GM12878 (cell line): ENCODE measurements at regions not wholly inside any gene's neighbourhood (a gene's known extent, or its start where the extent isn't known, plus 50 kb on each side); places are given as distances from the start of the nearest gene placed in this dataset.

Experiments used
- ATAC-seq: fragments of 200-7000 bp; cut with Tn5 transposase; 3 replicates; pipeline ENCODE4 v1.9.1; 2020; ENCODE audit warnings: mild to moderate bottlenecking, moderate library complexity
- BruUV-seq: library from RNA; stranded (reverse); fragments of 400-500 nt; replicated peaks from 2 replicates; lab custom pipeline; 2021; lab: Mats Ljungman, UMichigan
- CTCF ChIA-PET: fragments of 300-600 bp; sonication (Branson Sonifier 250); formaldehyde crosslinking; extraction: SDS; loops from one replicate; lab custom pipeline; 2021; ENCODE audit warnings: inconsistent platforms; lab: Yijun Ruan, JAX
- POLR2A ChIA-PET: fragments of 350-600 bp; formaldehyde crosslinking; extraction: SDS; loops from one replicate; lab custom pipeline; 2021; ENCODE audit warnings: inconsistent platforms; lab: Charles Lee
- RAD21 ChIA-PET: fragments of 300-600 bp; sonication (Branson Sonifier 250); formaldehyde crosslinking; loops from one replicate; lab custom pipeline; 2023; ENCODE audit warnings: antibody characterized with exemption; ENCODE audit not compliant: unreplicated experiment; lab: Charles Lee
- SMC1A ChIA-PET: fragments of 300-600 bp; sonication (Branson Sonifier 250); formaldehyde crosslinking; loops from one replicate; lab custom pipeline; 2023; ENCODE audit not compliant: unreplicated experiment, uncharacterized antibody; lab: Charles Lee
- DNase-seq: peaks from one replicate; pipeline ENCODE4 v3.0.0-alpha.2; 2011; ENCODE audit warnings: low read depth, low spot score
- FAIRE-seq: peaks from 3 replicates; lab custom pipeline; 2011; peaks lifted over from hg19 to GRCh38; lab: Jason Lieb, UNC
- H2AFZ ChIP-seq: 2 replicates; pipeline ENCODE4 v1.6.0; 2011; ENCODE audit warnings: low read depth, low read length, control low read depth; ENCODE audit not compliant: control insufficient read depth
- H3K27ac ChIP-seq: 2 replicates; pipeline ENCODE4 v1.5.1; 2011; ENCODE audit warnings: control low read depth; ENCODE audit not compliant: control insufficient read depth, insufficient read depth
- H3K27me3 ChIP-seq, 2 experiments: replicated peaks in 1 of 2; 2 replicates each; pipeline versions ENCODE4 v1.6.0 to v1.6.1; 2011; ENCODE audit warnings: low read length in 1 of 2; ENCODE audit not compliant: control insufficient read depth in 2 of 2, insufficient read depth in 2 of 2
- H3K36me3 ChIP-seq, 2 experiments: 2 replicates each; pipeline ENCODE4 v1.5.1; 2011; ENCODE audit warnings: low read length in 1 of 2; ENCODE audit not compliant: control insufficient read depth in 2 of 2, insufficient read depth in 2 of 2
- H3K4me1 ChIP-seq: 2 replicates; pipeline ENCODE4 v1.6.1; 2011; ENCODE audit warnings: mild to moderate bottlenecking, low read length, moderate library complexity, mixed read lengths; ENCODE audit not compliant: control insufficient read depth, insufficient read depth
- H3K4me2 ChIP-seq: 2 replicates; pipeline ENCODE4 v1.6.0; 2011; ENCODE audit warnings: control low read depth; ENCODE audit not compliant: control insufficient read depth, insufficient read depth
- H3K4me3 ChIP-seq: fragments of 200-600 bp; sonication (generic); 2 replicates; pipeline ENCODE4 v1.5.1; 2016
- H3K79me2 ChIP-seq: 2 replicates; pipeline ENCODE4 v1.6.0; 2011; ENCODE audit warnings: low read length; ENCODE audit not compliant: control insufficient read depth, insufficient read depth
- H3K9ac ChIP-seq: 2 replicates; pipeline ENCODE4 v1.8.0; 2011; ENCODE audit warnings: low read length, control low read depth, mixed read lengths; ENCODE audit not compliant: control insufficient read depth, insufficient read depth
- H3K9me3 ChIP-seq: replicated peaks from 3 replicates; pipeline ENCODE4 v1.5.1; 2011; ENCODE audit warnings: mild to moderate bottlenecking, low read length; ENCODE audit not compliant: control insufficient read depth, insufficient read depth
- H4K20me1 ChIP-seq: 2 replicates; pipeline ENCODE4 v1.6.0; 2011; ENCODE audit not compliant: control insufficient read depth, insufficient read depth
- CREB1 ChIP-seq: IDR thresholded peaks from 2 replicates; pipeline ENCODE4 v1.6.1; 2012; ENCODE audit warnings: low read depth, mild to moderate bottlenecking, inconsistent platforms
- EED ChIP-seq: sonication (generic); IDR thresholded peaks from 2 replicates; pipeline ENCODE4 v1.6.1; 2016; ENCODE audit warnings: antibody characterized with exemption, low read depth
- EP300 ChIP-seq, 2 experiments: fragments of 150-350 bp in 1 of 2; IDR thresholded peaks; 2 replicates each; pipeline ENCODE4 v1.6.1; 2011 to 2012; ENCODE audit warnings: low read depth in 2 of 2, low read length in 2 of 2, borderline replicate concordance in 1 of 2, improper control_type of control experiment in 1 of 2, inconsistent platforms in 1 of 2; ENCODE audit not compliant: control insufficient read depth in 1 of 2
- ESRRA ChIP-seq: IDR thresholded peaks from 2 replicates; pipeline ENCODE4 v1.6.1; 2012; ENCODE audit warnings: mild to moderate bottlenecking, low read length, improper control_type of control experiment
- ETV6 ChIP-seq, 2 experiments: fragments of 450-650 bp in 1 of 2; IDR thresholded peaks in 1 of 2; conservative IDR thresholded peaks in 1 of 2; 2 replicates each; pipeline ENCODE4 v1.6.1; 2014; ENCODE audit warnings: antibody characterized with exemption in 1 of 2, borderline replicate concordance in 1 of 2, low read depth in 1 of 2, mild to moderate bottlenecking in 1 of 2, moderate library complexity in 1 of 2
- MYB ChIP-seq: fragments of 150-350 bp; IDR thresholded peaks from 2 replicates; pipeline ENCODE4 v1.6.1; 2014; ENCODE audit warnings: mild to moderate bottlenecking, low read depth, low read length, borderline replicate concordance
- NFYA ChIP-seq: IDR thresholded peaks from 2 replicates; pipeline ENCODE4 v1.6.1; 2011; ENCODE audit warnings: low read depth, mild to moderate bottlenecking, low read length, improper control_type of control experiment, borderline replicate concordance
- NR2C2 ChIP-seq: IDR thresholded peaks from 2 replicates; pipeline ENCODE4 v1.6.1; 2011; ENCODE audit warnings: borderline replicate concordance, low read depth; ENCODE audit not compliant: control insufficient read depth, insufficient read length
- POU2F2 ChIP-seq: IDR thresholded peaks from 3 replicates; pipeline ENCODE4 v1.6.1; 2011; ENCODE audit warnings: low read depth, mild to moderate bottlenecking, low read length, borderline replicate concordance
- RCOR1 ChIP-seq: conservative IDR thresholded peaks from 2 replicates; pipeline ENCODE4 v1.6.1; 2012; ENCODE audit warnings: low read depth, low read length, improper control_type of control experiment
- SIN3A ChIP-seq: IDR thresholded peaks from 2 replicates; pipeline ENCODE4 v1.6.1; 2012; ENCODE audit warnings: low read depth, low read length, improper control_type of control experiment
- SREBF1 ChIP-seq: IDR thresholded peaks from 2 replicates; pipeline ENCODE4 v1.6.1; 2012; ENCODE audit warnings: mild to moderate bottlenecking, low read length
- SUZ12 ChIP-seq: fragments of 200-600 bp; sonication (generic); IDR thresholded peaks from one replicate; pipeline ENCODE4 v1.6.1; 2018; ENCODE audit warnings: antibody characterized with exemption, mild to moderate bottlenecking; ENCODE audit not compliant: unreplicated experiment
- TBL1XR1 ChIP-seq: IDR thresholded peaks from 2 replicates; pipeline ENCODE4 v1.6.1; 2012; ENCODE audit warnings: low read depth, low read length, improper control_type of control experiment
- ZNF274 ChIP-seq: IDR thresholded peaks from one replicate; pipeline ENCODE4 v1.8.0; 2011; ENCODE audit not compliant: insufficient read length, insufficient read depth
- WGBS: methylation state at CpG from one replicate; pipeline ENCODE4 v1.1.6; 2016; ENCODE audit warnings: low lambda C conversion rate; ENCODE audit not compliant: insufficient replicate concordance, insufficient coverage; ENCODE audit errors: missing lambda C conversion rate; 5-methylcytosine and 5-hydroxymethylcytosine counted together
- in situ Hi-C: fragments of 300-500 bp; cut with MboI; formaldehyde crosslinking; loops from 9 replicates; pipeline ENCODE4 v1.14.3; 2018; ENCODE audit warnings: mixed read lengths
- intact Hi-C: fragments of 100-400 bp; cut with micrococcal nuclease; formaldehyde crosslinking; loops from one replicate; pipeline ENCODE4 v1.14.2; 2022; ENCODE audit not compliant: unreplicated experiment
- TF ChIP-seq, protein P1 (sequence below): fragments of 450-650 bp; IDR thresholded peaks from 2 replicates; pipeline ENCODE4 v1.6.1; 2017; ENCODE audit warnings: mild to moderate bottlenecking
- TF ChIP-seq, protein P2 (sequence below): fragments of 450-650 bp; IDR thresholded peaks from 2 replicates; pipeline ENCODE4 v1.6.1; 2016; ENCODE audit warnings: mild to moderate bottlenecking, moderate library complexity, borderline replicate concordance
- TF ChIP-seq, protein P3 (sequence below), 3 experiments: IDR thresholded peaks in 2 of 3; conservative IDR thresholded peaks in 1 of 3; 2 replicates each; pipeline ENCODE4 v1.5.1; 2011; ENCODE audit warnings: low read depth in 3 of 3, low read length in 3 of 3, mild to moderate bottlenecking in 3 of 3, control low read depth in 2 of 3, moderate library complexity in 2 of 3, inconsistent platforms in 1 of 3, mixed read lengths in 1 of 3; ENCODE audit not compliant: control insufficient read depth in 2 of 3, insufficient read depth in 1 of 3; ENCODE audit errors: extremely low read depth in 1 of 3

DNA sequence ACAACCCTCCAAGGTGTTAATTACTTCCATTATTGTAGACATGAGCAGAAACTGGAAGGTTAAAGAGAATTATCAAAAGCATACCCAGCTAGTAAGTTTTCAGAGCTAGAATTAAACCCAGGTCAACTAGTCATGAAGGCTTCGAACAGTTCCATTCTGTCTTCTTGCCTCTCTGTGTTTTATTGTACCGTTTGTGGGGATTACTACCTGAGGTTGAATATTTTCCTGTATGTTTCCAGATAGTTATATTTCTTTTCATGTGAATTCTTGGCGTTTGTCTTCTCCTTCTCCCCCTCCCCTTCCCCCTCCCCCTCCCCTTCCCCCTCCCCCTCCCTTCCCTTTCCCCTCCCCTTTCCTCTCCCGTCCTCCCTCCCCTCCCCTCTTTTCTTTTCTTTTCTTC is 218.0 kb upstream of the GALNT17 start:
- Histone ChIP-seq H3K4me3 (no peak overlapping the region), H4K20me1 (no peaks in the 10 kb centered on the region), H3K9me3 (no peaks in the 10 kb centered on the region), H2AFZ (no peak overlapping the region), H3K36me3 (no peaks in the 10 kb centered on the region), H3K4me1 (no peaks in the 10 kb centered on the region), H3K27me3 (no peaks in the 10 kb centered on the region), H3K4me2 (no peak overlapping the region), H3K9ac (no peak overlapping the region), H3K27ac (no peak overlapping the region), H3K79me2 (no peaks in the 10 kb centered on the region)
- FAIRE-seq (no peak), DNase-seq (no peak), ATAC-seq (no peak)
- POLR2A ChIA-PET: no interaction called here
- RAD21 ChIA-PET: no interaction called here
- intact Hi-C loops: no loop called here
- BruUV-seq: no TSS peak
- in situ Hi-C loops: no loop called here
- SMC1A ChIA-PET: no interaction called here
- CTCF ChIA-PET: no interaction called here
- whole genome bisulfite sequencing: 33% methylated on average over 3 of the region's 4 CpGs
- TF ChIP-seq NFYA (no peak), ESRRA (no peak), RCOR1 (no peak), SIN3A (no peak), ETV6 (conservative IDR thresholded peaks at IDR 0.05 in 1 of 2, IDR thresholded peaks at IDR 0.05 in 1 of 2; ENCODE audit: borderline replicate concordance in 1 of 2, low read depth in 1 of 2) (no peak), NR2C2 (no peak), SREBF1 (no peak), TBL1XR1 (no peak), POU2F2 (no peak), CREB1 (no peak), MYB (no peak), EP300 (IDR thresholded peaks at IDR 0.05; ENCODE audit: borderline replicate concordance in 1 of 2, control insufficient read depth in 1 of 2, low read depth in 2 of 2, low read length in 2 of 2) (no peak), ZNF274 (no peak), SUZ12 (no peak), EED (no peak)
- TF ChIP-seq, protein P1, sequence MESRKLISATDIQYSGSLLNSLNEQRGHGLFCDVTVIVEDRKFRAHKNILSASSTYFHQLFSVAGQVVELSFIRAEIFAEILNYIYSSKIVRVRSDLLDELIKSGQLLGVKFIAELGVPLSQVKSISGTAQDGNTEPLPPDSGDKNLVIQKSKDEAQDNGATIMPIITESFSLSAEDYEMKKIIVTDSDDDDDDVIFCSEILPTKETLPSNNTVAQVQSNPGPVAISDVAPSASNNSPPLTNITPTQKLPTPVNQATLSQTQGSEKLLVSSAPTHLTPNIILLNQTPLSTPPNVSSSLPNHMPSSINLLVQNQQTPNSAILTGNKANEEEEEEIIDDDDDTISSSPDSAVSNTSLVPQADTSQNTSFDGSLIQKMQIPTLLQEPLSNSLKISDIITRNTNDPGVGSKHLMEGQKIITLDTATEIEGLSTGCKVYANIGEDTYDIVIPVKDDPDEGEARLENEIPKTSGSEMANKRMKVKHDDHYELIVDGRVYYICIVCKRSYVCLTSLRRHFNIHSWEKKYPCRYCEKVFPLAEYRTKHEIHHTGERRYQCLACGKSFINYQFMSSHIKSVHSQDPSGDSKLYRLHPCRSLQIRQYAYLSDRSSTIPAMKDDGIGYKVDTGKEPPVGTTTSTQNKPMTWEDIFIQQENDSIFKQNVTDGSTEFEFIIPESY: no peak
- TF ChIP-seq, protein P2, sequence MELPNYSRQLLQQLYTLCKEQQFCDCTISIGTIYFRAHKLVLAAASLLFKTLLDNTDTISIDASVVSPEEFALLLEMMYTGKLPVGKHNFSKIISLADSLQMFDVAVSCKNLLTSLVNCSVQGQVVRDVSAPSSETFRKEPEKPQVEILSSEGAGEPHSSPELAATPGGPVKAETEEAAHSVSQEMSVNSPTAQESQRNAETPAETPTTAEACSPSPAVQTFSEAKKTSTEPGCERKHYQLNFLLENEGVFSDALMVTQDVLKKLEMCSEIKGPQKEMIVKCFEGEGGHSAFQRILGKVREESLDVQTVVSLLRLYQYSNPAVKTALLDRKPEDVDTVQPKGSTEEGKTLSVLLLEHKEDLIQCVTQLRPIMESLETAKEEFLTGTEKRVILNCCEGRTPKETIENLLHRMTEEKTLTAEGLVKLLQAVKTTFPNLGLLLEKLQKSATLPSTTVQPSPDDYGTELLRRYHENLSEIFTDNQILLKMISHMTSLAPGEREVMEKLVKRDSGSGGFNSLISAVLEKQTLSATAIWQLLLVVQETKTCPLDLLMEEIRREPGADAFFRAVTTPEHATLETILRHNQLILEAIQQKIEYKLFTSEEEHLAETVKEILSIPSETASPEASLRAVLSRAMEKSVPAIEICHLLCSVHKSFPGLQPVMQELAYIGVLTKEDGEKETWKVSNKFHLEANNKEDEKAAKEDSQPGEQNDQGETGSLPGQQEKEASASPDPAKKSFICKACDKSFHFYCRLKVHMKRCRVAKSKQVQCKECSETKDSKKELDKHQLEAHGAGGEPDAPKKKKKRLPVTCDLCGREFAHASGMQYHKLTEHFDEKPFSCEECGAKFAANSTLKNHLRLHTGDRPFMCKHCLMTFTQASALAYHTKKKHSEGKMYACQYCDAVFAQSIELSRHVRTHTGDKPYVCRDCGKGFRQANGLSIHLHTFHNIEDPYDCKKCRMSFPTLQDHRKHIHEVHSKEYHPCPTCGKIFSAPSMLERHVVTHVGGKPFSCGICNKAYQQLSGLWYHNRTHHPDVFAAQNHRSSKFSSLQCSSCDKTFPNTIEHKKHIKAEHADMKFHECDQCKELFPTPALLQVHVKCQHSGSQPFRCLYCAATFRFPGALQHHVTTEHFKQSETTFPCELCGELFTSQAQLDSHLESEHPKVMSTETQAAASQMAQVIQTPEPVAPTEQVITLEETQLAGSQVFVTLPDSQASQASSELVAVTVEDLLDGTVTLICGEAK: no peak
- TF ChIP-seq, protein P3, sequence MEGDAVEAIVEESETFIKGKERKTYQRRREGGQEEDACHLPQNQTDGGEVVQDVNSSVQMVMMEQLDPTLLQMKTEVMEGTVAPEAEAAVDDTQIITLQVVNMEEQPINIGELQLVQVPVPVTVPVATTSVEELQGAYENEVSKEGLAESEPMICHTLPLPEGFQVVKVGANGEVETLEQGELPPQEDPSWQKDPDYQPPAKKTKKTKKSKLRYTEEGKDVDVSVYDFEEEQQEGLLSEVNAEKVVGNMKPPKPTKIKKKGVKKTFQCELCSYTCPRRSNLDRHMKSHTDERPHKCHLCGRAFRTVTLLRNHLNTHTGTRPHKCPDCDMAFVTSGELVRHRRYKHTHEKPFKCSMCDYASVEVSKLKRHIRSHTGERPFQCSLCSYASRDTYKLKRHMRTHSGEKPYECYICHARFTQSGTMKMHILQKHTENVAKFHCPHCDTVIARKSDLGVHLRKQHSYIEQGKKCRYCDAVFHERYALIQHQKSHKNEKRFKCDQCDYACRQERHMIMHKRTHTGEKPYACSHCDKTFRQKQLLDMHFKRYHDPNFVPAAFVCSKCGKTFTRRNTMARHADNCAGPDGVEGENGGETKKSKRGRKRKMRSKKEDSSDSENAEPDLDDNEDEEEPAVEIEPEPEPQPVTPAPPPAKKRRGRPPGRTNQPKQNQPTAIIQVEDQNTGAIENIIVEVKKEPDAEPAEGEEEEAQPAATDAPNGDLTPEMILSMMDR (IDR thresholded peaks at IDR 0.05 in 2 of 3, conservative IDR thresholded peaks at IDR 0.05 in 1 of 3; ENCODE audit: control insufficient read depth in 2 of 3, extremely low read depth in 1 of 3, insufficient read depth in 1 of 3, low read depth in 3 of 3, low read length in 3 of 3): no peak
